Gastrocnemius medialis (tissue), 4 donors: ENCODE measurements at regions not wholly inside any gene's neighbourhood (a gene's known extent, or its start where the extent isn't known, plus 50 kb on each side); places are given as distances from the start of the nearest gene placed in this dataset.

ENCODE experiments used
- ATAC-seq, 2 donors: fragments of 150-250 bp; one replicate each; pipeline ENCODE4 v1.9.1; 2016
- DNase-seq, 2 donors: peaks; one replicate each; pipeline ENCODE4 v3.0.0-alpha.2; 2019
- H3K27ac ChIP-seq, 4 donors: fragments of 200-600 bp; sonication (generic); 1 replicate in 1 of 4; 2 replicates in 3 of 4; pipeline ENCODE4 v1.5.1; 2016 to 2018; ENCODE audit warnings: mild to moderate bottlenecking in 2 of 4, moderate library complexity in 1 of 4
- H3K27me3 ChIP-seq, 3 donors: fragments of 200-600 bp; sonication (generic) in 2 of 3; 1 replicate in 1 of 3; 2 replicates in 2 of 3; pipeline versions ENCODE4 v1.5.1 to v1.6.0; 2016 to 2019; ENCODE audit warnings: mild to moderate bottlenecking in 1 of 3, moderate library complexity in 1 of 3
- H3K36me3 ChIP-seq, 2 donors: fragments of 200-600 bp; sonication (generic) in 1 of 2; one replicate each; pipeline ENCODE4 v1.5.1; 2017 to 2018
- H3K4me1 ChIP-seq, 2 donors: fragments of 200-600 bp; sonication (generic) in 1 of 2; one replicate each; pipeline ENCODE4 v1.5.1; 2016 to 2017; ENCODE audit warnings: mild to moderate bottlenecking in 2 of 2
- H3K4me3 ChIP-seq, 4 donors: fragments of 200-600 bp; sonication (generic) in 3 of 4; 1 replicate in 1 of 4; 2 replicates in 3 of 4; pipeline ENCODE4 v1.5.1; 2016 to 2019; ENCODE audit warnings: mild to moderate bottlenecking in 2 of 4
- H3K9me3 ChIP-seq, 3 donors: fragments of 200-600 bp; sonication (generic) in 2 of 3; 1 replicate in 1 of 3; 2 replicates in 2 of 3; pipeline ENCODE4 v1.5.1; 2016 to 2019
- CTCF ChIP-seq, 5 experiments: fragments of 450-650 bp in 3 of 5; fragments of 200-600 bp in 2 of 5; sonication (generic) in 2 of 5; IDR thresholded peaks in 4 of 5; conservative IDR thresholded peaks in 1 of 5; 1 replicate in 4 of 5; 2 replicates in 1 of 5; pipeline ENCODE4 v1.5.1; 2016 to 2019; ENCODE audit warnings: antibody characterized with exemption in 5 of 5, mild to moderate bottlenecking in 3 of 5, moderate library complexity in 3 of 5
- POLR2A ChIP-seq, 2 donors: fragments of 450-650 bp; IDR thresholded peaks; one replicate each; pipeline ENCODE4 v1.6.1; 2017; ENCODE audit warnings: antibody characterized with exemption in 2 of 2, mild to moderate bottlenecking in 2 of 2, moderate library complexity in 2 of 2
- in situ Hi-C, 4 donors: fragments of 200-750 bp; cut with MboI; loops; one replicate each; pipeline versions ENCODE4 v1.15.0 to v1.8.0; 2017; ENCODE audit warnings: low sequenced_read_pairs in 4 of 4
- intact Hi-C: fragments of 100-400 bp; cut with DNase I; formaldehyde crosslinking; loops from one replicate; pipeline ENCODE4 v1.15.1; 2023; ENCODE audit warnings: low total_unique reads

GRCh38 chr19:32223595-32224370 is 121.6 kb upstream of the ZNF507 start:
- Histone ChIP-seq H3K27me3 (no peaks in the 10 kb centered on the region), H3K4me1 (no peaks in the 10 kb centered on the region), H3K9me3 (no peaks in the 10 kb centered on the region), H3K27ac (no peak overlapping the region), H3K36me3 (no peaks in the 10 kb centered on the region), H3K4me3 (peak overlapping the region in 1 of 4 donors; percentile 35)
- TF ChIP-seq CTCF (IDR thresholded peaks at IDR 0.05 in 4 of 5, conservative IDR thresholded peaks at IDR 0.05 in 1 of 5) (no peak), POLR2A (IDR thresholded peaks at IDR 0.05) (no peak)
- ATAC-seq (no peak), DNase-seq (no peak)
- in situ Hi-C loops, result loop anchor here in 2 of 4 donors (25.0 kb wide), 1 partner anchor 1436 kb away; no protein-coding TSS in a partner anchor
- intact Hi-C loops, result loop anchor here (1.0 kb wide), 2 partner anchors 1540 to 1554 kb away; no protein-coding TSS in a partner anchor

GRCh38 chr19:32224371-32225244 is 120.8 kb upstream of the ZNF507 start:
- H3K4me3 ChIP-seq, result peak overlapping the region in 2 of 4 donors; percentile 29 to 35
- H3K4me1 ChIP-seq, result no peaks in the 10 kb centered on the region
- no peaks in the 10 kb centered on the region for H3K9me3 ChIP-seq
- DNase-seq, result peak in 1 of 2 donors; percentile 12
- H3K27me3 ChIP-seq, result no peaks in the 10 kb centered on the region
- in situ Hi-C loops (loop anchor here (5.0 to 25.0 kb wide), 3 partner anchors 1437 to 1562 kb away; no protein-coding TSS in a partner anchor), intact Hi-C loops (loop anchor here (1.0 kb wide), 2 partner anchors 1541 to 1555 kb away; no protein-coding TSS in a partner anchor)
- H3K27ac ChIP-seq, result no peak overlapping the region
- peak; percentile 73 to 80 for ATAC-seq
- H3K36me3 ChIP-seq, result no peaks in the 10 kb centered on the region
- TF ChIP-seq POLR2A (IDR thresholded peaks at IDR 0.05) (no peak), CTCF (IDR thresholded peaks at IDR 0.05 in 4 of 5, conservative IDR thresholded peaks at IDR 0.05 in 1 of 5) (peak; percentile 76 to 99 (median 88))

- Histone ChIP-seq H3K27ac (no peak overlapping the region), H3K4me3 (no peak overlapping the region), H3K36me3 (no peaks in the 10 kb centered on the region), H3K27me3 (no peaks in the 10 kb centered on the region), H3K4me1 (no peaks in the 10 kb centered on the region), H3K9me3 (no peaks in the 10 kb centered on the region)
- DNase-seq, result no peak
- no peak for TF ChIP-seq POLR2A (IDR thresholded peaks at IDR 0.05)
- no peak for TF ChIP-seq CTCF (IDR thresholded peaks at IDR 0.05 in 4 of 5, conservative IDR thresholded peaks at IDR 0.05 in 1 of 5)
- intact Hi-C loops (no loop called here), in situ Hi-C loops (loop anchor here in 2 of 4 donors (5.0 to 25.0 kb wide), 2 partner anchors 1560 to 1565 kb away; no protein-coding TSS in a partner anchor)
- ATAC-seq, result no peak
Measured at GRCh38 chr19:32227561-32228165, 117.7 kb upstream of the ZNF507 start.

GRCh38 chr19:32230441-32230840 is 115.0 kb upstream of the ZNF507 start:
- Histone ChIP-seq H3K9me3 (no peaks in the 10 kb centered on the region), H3K4me1 (no peaks in the 10 kb centered on the region), H3K36me3 (no peaks in the 10 kb centered on the region), H3K27me3 (no peaks in the 10 kb centered on the region), H3K27ac (no peak overlapping the region), H3K4me3 (no peak overlapping the region)
- in situ Hi-C loops, result loop anchor here in 3 of 4 donors (10.0 to 25.0 kb wide), 2 partner anchors 1556 to 1568 kb away; no protein-coding TSS in a partner anchor
- no peak for TF ChIP-seq CTCF (IDR thresholded peaks at IDR 0.05 in 4 of 5, conservative IDR thresholded peaks at IDR 0.05 in 1 of 5)
- no peak for TF ChIP-seq POLR2A (IDR thresholded peaks at IDR 0.05)
- no peak for DNase-seq
- ATAC-seq, result no peak
- intact Hi-C loops, result no loop called here
